Cardiac muscle cell (in vitro differentiated cells and primary cell): ENCODE measurements at regions not wholly inside any gene's neighbourhood (a gene's known extent, or its start where the extent isn't known, plus 50 kb on each side); places are given as distances from the start of the nearest gene placed in this dataset.
"Not testable (repeated sequence)": the region's sequence is repeated elsewhere in the genome, so short reads cannot be mapped to it uniquely, and the experiment has no call there.

ENCODE experiments used
- DNase-seq, 2 donors: peaks; one replicate each; pipeline versions ENCODE4 v3.0.0 to v3.0.0-alpha.2; 2010 to 2017; ENCODE audit warnings: low read depth in 1 of 2, low spot score in 1 of 2
- H3K27ac ChIP-seq: fragments of 200-600 bp; sonication (generic); 2 replicates; pipeline ENCODE4 v1.5.1; 2016
- H3K27me3 ChIP-seq: fragments of 200-600 bp; sonication (generic); 2 replicates; pipeline ENCODE4 v1.6.0; 2016; ENCODE audit warnings: control low read depth
- H3K36me3 ChIP-seq: fragments of 200-600 bp; sonication (generic); 2 replicates; pipeline ENCODE4 v1.5.1; 2016; ENCODE audit warnings: control low read depth
- H3K4me1 ChIP-seq: fragments of 200-600 bp; sonication (generic); 2 replicates; pipeline ENCODE4 v1.8.1; 2017; ENCODE audit warnings: low read depth, mild to moderate bottlenecking, mixed run types
- H3K4me3 ChIP-seq: fragments of 200-600 bp; sonication (generic); 2 replicates; pipeline ENCODE4 v1.5.1; 2016; ENCODE audit warnings: mild to moderate bottlenecking
- H3K9me3 ChIP-seq: fragments of 200-600 bp; sonication (generic); 2 replicates; pipeline ENCODE4 v1.5.1; 2017; ENCODE audit warnings: low read depth, mild to moderate bottlenecking, control low read depth
- CTCF ChIP-seq: IDR thresholded peaks from 2 replicates; pipeline ENCODE4 v1.5.1; 2012; ENCODE audit warnings: low read depth, mild to moderate bottlenecking, low read length

- no peaks in the 10 kb centered on the region for H3K27me3 ChIP-seq
- no peaks in the 10 kb centered on the region for H3K4me1 ChIP-seq
- H3K9me3 ChIP-seq = no peaks in the 10 kb centered on the region
- H3K36me3 ChIP-seq = no peaks in the 10 kb centered on the region
- H3K27ac ChIP-seq = no peak overlapping the region
- no peak overlapping the region for H3K4me3 ChIP-seq
- no peak for TF ChIP-seq CTCF
- no peak for DNase-seq
Measured at GRCh38 chr10:71112138-71112785, 100.1 kb upstream of the UNC5B start.

- H3K27ac ChIP-seq = no peak overlapping the region
- H3K27me3 ChIP-seq = no peaks in the 10 kb centered on the region
- H3K9me3 ChIP-seq = no peaks in the 10 kb centered on the region
- no peak for DNase-seq
- H3K36me3 ChIP-seq = no peaks in the 10 kb centered on the region
- TF ChIP-seq CTCF = no peak
- no peak overlapping the region for H3K4me3 ChIP-seq
- no peaks in the 10 kb centered on the region for H3K4me1 ChIP-seq
Measured at GRCh38 chr10:71116426-71116825, 95.9 kb upstream of the UNC5B start.

- not testable (repeated sequence) for H3K36me3 ChIP-seq, H3K9me3 ChIP-seq, DNase-seq, H3K27me3 ChIP-seq, H3K4me3 ChIP-seq, H3K4me1 ChIP-seq, H3K27ac ChIP-seq
Measured at GRCh38 chr10:71117589-71117988, 94.8 kb upstream of the UNC5B start.

- Histone ChIP-seq H3K27me3 (no peaks in the 10 kb centered on the region), H3K27ac (no peak overlapping the region), H3K4me1 (peaks cover 5% of the 10 kb centered on the region), H3K4me3 (no peak overlapping the region), H3K9me3 (no peaks in the 10 kb centered on the region), H3K36me3 (no peaks in the 10 kb centered on the region)
- no peak for TF ChIP-seq CTCF
- no peak for DNase-seq
Measured at GRCh38 chr10:71123023-71123422, 89.3 kb upstream of the UNC5B start.

- no peak for DNase-seq
- no peaks in the 10 kb centered on the region for H3K27me3 ChIP-seq
- H3K36me3 ChIP-seq = no peaks in the 10 kb centered on the region
- no peak for TF ChIP-seq CTCF
- H3K9me3 ChIP-seq = no peaks in the 10 kb centered on the region
- no peak overlapping the region for H3K27ac ChIP-seq
- no peak overlapping the region for H3K4me3 ChIP-seq
- H3K4me1 ChIP-seq = peaks cover 5% of the 10 kb centered on the region
Measured at GRCh38 chr10:71124921-71125748, 87.2 kb upstream of the UNC5B start.

- Histone ChIP-seq H3K9me3 (no peaks in the 10 kb centered on the region), H3K27me3 (no peaks in the 10 kb centered on the region), H3K36me3 (no peaks in the 10 kb centered on the region), H3K4me3 (no peak overlapping the region), H3K4me1 (peaks cover 5% of the 10 kb centered on the region), H3K27ac (no peak overlapping the region)
- no peak for TF ChIP-seq CTCF
- DNase-seq = no peak
Measured at GRCh38 chr10:71125749-71126107, 86.6 kb upstream of the UNC5B start.
